ENCODE measurements at regions not wholly inside any gene's neighbourhood (a gene's known extent, or its start where the extent isn't known, plus 50 kb on each side); places are given as distances from the start of the nearest gene placed in this dataset.

- Histone ChIP-seq H3K4me1 (ENCODE audit: control insufficient read depth in 2 of 3, insufficient read depth in 2 of 3, low read depth in 1 of 3, low read length in 3 of 3) (no peaks in the 10 kb centered on the region), H3K4me3 (ENCODE audit: low read length in 3 of 3) (no peak overlapping the region), H3K27ac (ENCODE audit: low read depth in 2 of 2, low read length in 2 of 2) (no peak overlapping the region), H3K9me3 (ENCODE audit: control insufficient read depth in 2 of 3, insufficient read depth in 1 of 3, low read length in 3 of 3) (peaks cover 0 to 4% (median 0%) of the 10 kb centered on the region in 3 donors), H3K9ac (ENCODE audit: low read length in 3 of 3) (no peak overlapping the region), H3K27me3 (ENCODE audit: control insufficient read depth, insufficient read depth, low read length) (no peaks in the 10 kb centered on the region), H3K36me3 (ENCODE audit: control insufficient read depth in 2 of 3, insufficient read depth in 3 of 3, low read length in 3 of 3) (no peaks in the 10 kb centered on the region)
- TF ChIP-seq CTCF (IDR thresholded peaks at IDR 0.05; ENCODE audit: borderline replicate concordance, extremely low read depth, insufficient read depth): no peak
- intact Hi-C loops (cut with DNase I): no loop called here
- DNase-seq (no peak), FAIRE-seq (no peak)
Measured at GRCh38 chr4:158993891-158994290, 109.0 kb upstream of the RAPGEF2 start.

- no peak for TF ChIP-seq CTCF (IDR thresholded peaks at IDR 0.05; ENCODE audit: borderline replicate concordance, extremely low read depth, insufficient read depth)
- H3K4me3 ChIP-seq (ENCODE audit: low read length in 3 of 3): no peak overlapping the region
- DNase-seq (no peak), FAIRE-seq (no peak)
- no peaks in the 10 kb centered on the region for H3K36me3 ChIP-seq (ENCODE audit: control insufficient read depth in 2 of 3, insufficient read depth in 3 of 3, low read length in 3 of 3)
- H3K27me3 ChIP-seq (ENCODE audit: control insufficient read depth, insufficient read depth, low read length): no peaks in the 10 kb centered on the region
- H3K9ac ChIP-seq (ENCODE audit: low read length in 3 of 3): no peak overlapping the region
- H3K27ac ChIP-seq (ENCODE audit: low read depth in 2 of 2, low read length in 2 of 2): no peak overlapping the region
- intact Hi-C loops (cut with DNase I): no loop called here
- no peaks in the 10 kb centered on the region for H3K4me1 ChIP-seq (ENCODE audit: control insufficient read depth in 2 of 3, insufficient read depth in 2 of 3, low read depth in 1 of 3, low read length in 3 of 3)
- H3K9me3 ChIP-seq (ENCODE audit: control insufficient read depth in 2 of 3, insufficient read depth in 1 of 3, low read length in 3 of 3): no peaks in the 10 kb centered on the region
Measured at GRCh38 chr4:158995040-158995439, 107.8 kb upstream of the RAPGEF2 start.

GRCh38 chr4:158995965-158996364 is 106.9 kb upstream of the RAPGEF2 start:
- H3K9me3 ChIP-seq (ENCODE audit: control insufficient read depth in 2 of 3, insufficient read depth in 1 of 3, low read length in 3 of 3): no peaks in the 10 kb centered on the region
- no peak overlapping the region for H3K4me3 ChIP-seq (ENCODE audit: low read length in 3 of 3)
- no peak overlapping the region for H3K27ac ChIP-seq (ENCODE audit: low read depth in 2 of 2, low read length in 2 of 2)
- H3K4me1 ChIP-seq (ENCODE audit: control insufficient read depth in 2 of 3, insufficient read depth in 2 of 3, low read depth in 1 of 3, low read length in 3 of 3): no peaks in the 10 kb centered on the region
- no peak overlapping the region for H3K9ac ChIP-seq (ENCODE audit: low read length in 3 of 3)
- no peaks in the 10 kb centered on the region for H3K27me3 ChIP-seq (ENCODE audit: control insufficient read depth, insufficient read depth, low read length)
- DNase-seq (no peak), FAIRE-seq (no peak)
- H3K36me3 ChIP-seq (ENCODE audit: control insufficient read depth in 2 of 3, insufficient read depth in 3 of 3, low read length in 3 of 3): no peaks in the 10 kb centered on the region
- TF ChIP-seq CTCF (IDR thresholded peaks at IDR 0.05; ENCODE audit: borderline replicate concordance, extremely low read depth, insufficient read depth): no peak
- intact Hi-C loops (cut with DNase I): no loop called here

- TF ChIP-seq CTCF (IDR thresholded peaks at IDR 0.05; ENCODE audit: borderline replicate concordance, extremely low read depth, insufficient read depth): no peak
- Histone ChIP-seq H3K9ac (ENCODE audit: low read length in 3 of 3) (no peak overlapping the region), H3K27me3 (ENCODE audit: control insufficient read depth, insufficient read depth, low read length) (no peaks in the 10 kb centered on the region), H3K36me3 (ENCODE audit: control insufficient read depth in 2 of 3, insufficient read depth in 3 of 3, low read length in 3 of 3) (no peaks in the 10 kb centered on the region), H3K4me1 (ENCODE audit: control insufficient read depth in 2 of 3, insufficient read depth in 2 of 3, low read depth in 1 of 3, low read length in 3 of 3) (no peaks in the 10 kb centered on the region), H3K27ac (ENCODE audit: low read depth in 2 of 2, low read length in 2 of 2) (no peak overlapping the region), H3K9me3 (ENCODE audit: control insufficient read depth in 2 of 3, insufficient read depth in 1 of 3, low read length in 3 of 3) (no peaks in the 10 kb centered on the region), H3K4me3 (ENCODE audit: low read length in 3 of 3) (no peak overlapping the region)
- FAIRE-seq (no peak), DNase-seq (no peak)
- intact Hi-C loops (cut with DNase I): no loop called here
Measured at GRCh38 chr4:158996669-158997074, 106.2 kb upstream of the RAPGEF2 start.

Measured in kidney (tissue), 13 donors.